Parathyroid adenoma (tissue), 2 donors: ENCODE measurements at regions not wholly inside any gene's neighbourhood (a gene's known extent, or its start where the extent isn't known, plus 50 kb on each side); places are given as distances from the start of the nearest gene placed in this dataset.

Experiments used
- H2AFZ ChIP-seq: fragments of 300-600 bp; sonication (generic); one replicate; pipeline ENCODE4 v1.7.0; 2017; ENCODE audit warnings: antibody characterized with exemption, mild to moderate bottlenecking
- H3K27ac ChIP-seq: fragments of 300-600 bp; sonication (generic); one replicate; pipeline ENCODE4 v1.7.0; 2017
- H3K27me3 ChIP-seq: fragments of 300-600 bp; sonication (generic); one replicate; pipeline ENCODE4 v1.7.0; 2017; ENCODE audit warnings: low read length; ENCODE audit not compliant: control insufficient read depth, insufficient read depth
- H3K36me3 ChIP-seq: fragments of 300-600 bp; sonication (generic); one replicate; pipeline ENCODE4 v1.7.0; 2017; ENCODE audit warnings: low read length; ENCODE audit not compliant: control insufficient read depth, insufficient read depth
- H3K4me1 ChIP-seq: fragments of 300-600 bp; sonication (generic); one replicate; pipeline ENCODE4 v1.7.0; 2017; ENCODE audit warnings: control low read depth
- H3K4me2 ChIP-seq: fragments of 300-600 bp; sonication (generic); one replicate; pipeline ENCODE4 v1.7.0; 2017; ENCODE audit warnings: low read length
- H3K4me3 ChIP-seq: fragments of 300-600 bp; sonication (generic); one replicate; pipeline ENCODE4 v1.7.0; 2017; ENCODE audit warnings: low read depth, low read length
- H3K79me2 ChIP-seq: fragments of 300-600 bp; sonication (generic); one replicate; pipeline ENCODE4 v1.7.0; 2017; ENCODE audit warnings: control low read depth
- H3K9ac ChIP-seq: fragments of 300-600 bp; sonication (generic); one replicate; pipeline ENCODE4 v1.7.0; 2017; ENCODE audit warnings: mild to moderate bottlenecking
- H3K9me3 ChIP-seq: fragments of 300-600 bp; sonication (generic); one replicate; pipeline ENCODE4 v1.7.0; 2017; ENCODE audit warnings: low read length; ENCODE audit not compliant: control insufficient read depth
- CTCF ChIP-seq: fragments of 300-600 bp; sonication (generic); IDR thresholded peaks from one replicate; pipeline ENCODE4 v1.7.0; 2017; ENCODE audit warnings: antibody characterized with exemption, mild to moderate bottlenecking
- donor health status: primary hyperparathyroidism.

- Histone ChIP-seq H3K27ac (no peak overlapping the region), H3K27me3 (no peaks in the 10 kb centered on the region), H3K9me3 (no peaks in the 10 kb centered on the region), H3K36me3 (no peaks in the 10 kb centered on the region), H3K4me3 (no peak overlapping the region), H3K79me2 (no peaks in the 10 kb centered on the region), H3K4me1 (no peaks in the 10 kb centered on the region), H2AFZ (no peak overlapping the region), H3K9ac (no peak overlapping the region), H3K4me2 (no peak overlapping the region)
- TF ChIP-seq CTCF = no peak
Observed at GRCh38 chr11:129292771-129293170, 82.9 kb upstream of the BARX2 start.

GRCh38 chr11:129292092-129292491 lies 83.6 kb upstream of the BARX2 start:
- Histone ChIP-seq H3K9me3 (no peaks in the 10 kb centered on the region), H3K27me3 (no peaks in the 10 kb centered on the region), H3K79me2 (no peaks in the 10 kb centered on the region), H3K27ac (no peak overlapping the region), H2AFZ (no peak overlapping the region), H3K9ac (no peak overlapping the region), H3K36me3 (no peaks in the 10 kb centered on the region), H3K4me2 (no peak overlapping the region), H3K4me3 (no peak overlapping the region), H3K4me1 (no peaks in the 10 kb centered on the region)
- no peak for TF ChIP-seq CTCF

- TF ChIP-seq CTCF = no peak
- Histone ChIP-seq H2AFZ (no peak overlapping the region), H3K4me2 (no peak overlapping the region), H3K27me3 (no peaks in the 10 kb centered on the region), H3K36me3 (no peaks in the 10 kb centered on the region), H3K79me2 (no peaks in the 10 kb centered on the region), H3K9me3 (no peaks in the 10 kb centered on the region), H3K4me1 (no peaks in the 10 kb centered on the region), H3K9ac (no peak overlapping the region), H3K27ac (no peak overlapping the region), H3K4me3 (no peak overlapping the region)
Observed at GRCh38 chr11:129291546-129291945, 84.1 kb upstream of the BARX2 start.

GRCh38 chr11:129290966-129291365 lies 84.7 kb upstream of the BARX2 start:
- Histone ChIP-seq H3K4me3 (no peak overlapping the region), H3K27me3 (no peaks in the 10 kb centered on the region), H3K79me2 (no peaks in the 10 kb centered on the region), H3K9ac (no peak overlapping the region), H3K27ac (no peak overlapping the region), H3K4me2 (no peak overlapping the region), H3K9me3 (no peaks in the 10 kb centered on the region), H3K36me3 (no peaks in the 10 kb centered on the region), H2AFZ (no peak overlapping the region), H3K4me1 (no peaks in the 10 kb centered on the region)
- no peak for TF ChIP-seq CTCF

GRCh38 chr11:129289350-129290040 lies 86.2 kb upstream of the BARX2 start:
- Histone ChIP-seq H3K9me3 (no peaks in the 10 kb centered on the region), H3K4me2 (no peak overlapping the region), H3K4me3 (no peak overlapping the region), H3K4me1 (no peaks in the 10 kb centered on the region), H3K79me2 (no peaks in the 10 kb centered on the region), H2AFZ (no peak overlapping the region), H3K27ac (no peak overlapping the region), H3K9ac (no peak overlapping the region), H3K27me3 (no peaks in the 10 kb centered on the region), H3K36me3 (no peaks in the 10 kb centered on the region)
- no peak for TF ChIP-seq CTCF
